ENCODE measurements at regions not wholly inside any gene's neighbourhood (a gene's known extent, or its start where the extent isn't known, plus 50 kb on each side); places are given as distances from the start of the nearest gene placed in this dataset.

DNA sequence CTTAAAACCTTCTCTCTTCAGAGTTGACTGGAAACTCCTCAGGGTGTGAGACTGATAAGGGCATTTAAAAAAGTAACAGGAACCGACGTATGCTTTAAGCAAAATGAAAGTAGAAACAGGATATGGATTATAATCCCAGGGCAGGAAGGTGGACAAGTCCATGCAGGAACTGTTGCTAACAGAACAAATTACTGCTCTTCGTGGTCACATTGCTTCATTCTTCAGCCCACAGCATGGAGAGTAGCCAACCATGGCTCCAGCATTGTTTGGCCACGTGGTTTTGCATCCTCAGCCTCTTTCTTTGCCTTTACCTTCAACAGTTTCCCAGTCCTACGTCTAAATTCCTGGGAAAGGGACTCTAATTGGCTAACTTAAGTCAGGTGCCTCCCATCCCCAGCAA lies 563.1 kb upstream of the ISX start:
- TF ChIP-seq CTCF (conservative IDR thresholded peaks at IDR 0.05) = no peak
- Mint-ChIP-seq H3K9me3 (peaks cover 8% of the 10 kb centered on the region), H3K27me3 (no peaks in the 10 kb centered on the region), H3K4me3 (no peak overlapping the region), H3K4me1 (ENCODE audit: unreplicated experiment) (no peaks in the 10 kb centered on the region), H3K27ac (no peak overlapping the region), H3K36me3 (no peaks in the 10 kb centered on the region)
- DNase-seq (ENCODE audit: extremely low spot score, unreplicated experiment) = no peak

- Mint-ChIP-seq H3K27ac (no peak overlapping the region), H3K4me1 (ENCODE audit: unreplicated experiment) (no peaks in the 10 kb centered on the region)
Measured at GRCh38 chr22:34508797-34509196, 557.2 kb upstream of the ISX start.

DNA sequence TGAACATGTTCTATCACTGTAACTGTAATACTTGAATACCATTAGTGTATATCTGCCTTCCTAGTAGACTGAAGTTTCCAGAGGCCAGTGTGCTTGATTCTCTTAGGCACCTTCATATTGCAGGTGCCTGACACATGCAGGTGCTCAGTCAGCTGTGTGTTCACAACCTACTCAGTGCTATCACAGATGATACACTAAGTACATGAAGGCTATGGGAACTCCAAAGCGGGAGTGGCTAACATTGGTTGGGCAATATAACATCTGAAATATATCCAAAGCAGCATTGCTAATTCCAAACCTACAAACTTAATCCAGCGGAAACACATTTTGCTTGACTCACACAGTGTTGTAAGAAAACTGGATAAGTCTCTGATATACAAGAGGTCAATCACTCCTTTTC lies 539.3 kb upstream of the ISX start:
- no peak for DNase-seq (ENCODE audit: extremely low spot score, unreplicated experiment)
- no peak overlapping the region for H3K4me3 Mint-ChIP-seq
- H3K27ac Mint-ChIP-seq = no peak overlapping the region
- H3K27me3 Mint-ChIP-seq = no peaks in the 10 kb centered on the region
- no peaks in the 10 kb centered on the region for H3K36me3 Mint-ChIP-seq
- no peaks in the 10 kb centered on the region for H3K4me1 Mint-ChIP-seq (ENCODE audit: unreplicated experiment)
- no peaks in the 10 kb centered on the region for H3K9me3 Mint-ChIP-seq
- no peak for TF ChIP-seq CTCF (conservative IDR thresholded peaks at IDR 0.05)

More at GRCh38 chr22:34508797-34509196, 557.2 kb upstream of the ISX start:
- no peak for DNase-seq (ENCODE audit: extremely low spot score, unreplicated experiment)
- TF ChIP-seq CTCF (conservative IDR thresholded peaks at IDR 0.05) = no peak
- H3K36me3 Mint-ChIP-seq = no peaks in the 10 kb centered on the region
- H3K27me3 Mint-ChIP-seq = peaks cover 6% of the 10 kb centered on the region
- H3K9me3 Mint-ChIP-seq = peaks cover 4% of the 10 kb centered on the region
- no peak overlapping the region for H3K4me3 Mint-ChIP-seq

DNA sequence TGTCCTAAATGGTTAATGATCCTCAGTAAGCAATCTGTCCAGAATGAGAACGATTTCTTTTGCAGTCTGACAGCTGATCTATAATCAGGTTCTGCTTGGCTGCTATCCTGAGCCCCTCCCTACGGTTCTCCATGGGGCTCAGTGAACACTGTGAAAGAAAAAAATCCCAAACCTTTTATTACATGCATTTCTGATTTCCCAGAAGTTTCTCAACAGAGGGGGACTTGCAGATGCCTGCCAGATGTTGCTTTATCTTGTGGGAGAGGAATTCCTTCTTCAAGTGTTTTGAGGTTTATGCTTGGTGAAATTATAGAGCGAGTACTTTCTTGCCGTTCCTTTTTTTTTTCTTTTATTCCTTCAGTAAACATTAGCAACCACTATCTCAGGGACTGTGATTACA lies 531.9 kb upstream of the ISX start:
- no peak overlapping the region for H3K4me3 Mint-ChIP-seq
- H3K27me3 Mint-ChIP-seq = peaks cover 5% of the 10 kb centered on the region
- TF ChIP-seq CTCF (conservative IDR thresholded peaks at IDR 0.05) = no peak
- no peak overlapping the region for H3K27ac Mint-ChIP-seq
- H3K9me3 Mint-ChIP-seq = peaks cover 7% of the 10 kb centered on the region
- DNase-seq (ENCODE audit: extremely low spot score, unreplicated experiment) = no peak
- H3K36me3 Mint-ChIP-seq = no peaks in the 10 kb centered on the region
- H3K4me1 Mint-ChIP-seq (ENCODE audit: unreplicated experiment) = peaks cover 11% of the 10 kb centered on the region

- H3K4me1 Mint-ChIP-seq (ENCODE audit: unreplicated experiment) = no peaks in the 10 kb centered on the region
- no peaks in the 10 kb centered on the region for H3K9me3 Mint-ChIP-seq
- H3K36me3 Mint-ChIP-seq = no peaks in the 10 kb centered on the region
- H3K27me3 Mint-ChIP-seq = no peaks in the 10 kb centered on the region
- DNase-seq (ENCODE audit: extremely low spot score, unreplicated experiment) = no peak
- TF ChIP-seq CTCF (conservative IDR thresholded peaks at IDR 0.05) = no peak
- H3K4me3 Mint-ChIP-seq = no peak overlapping the region
- H3K27ac Mint-ChIP-seq = no peak overlapping the region
Measured at GRCh38 chr22:34567367-34567766, 498.6 kb upstream of the ISX start.

DNA sequence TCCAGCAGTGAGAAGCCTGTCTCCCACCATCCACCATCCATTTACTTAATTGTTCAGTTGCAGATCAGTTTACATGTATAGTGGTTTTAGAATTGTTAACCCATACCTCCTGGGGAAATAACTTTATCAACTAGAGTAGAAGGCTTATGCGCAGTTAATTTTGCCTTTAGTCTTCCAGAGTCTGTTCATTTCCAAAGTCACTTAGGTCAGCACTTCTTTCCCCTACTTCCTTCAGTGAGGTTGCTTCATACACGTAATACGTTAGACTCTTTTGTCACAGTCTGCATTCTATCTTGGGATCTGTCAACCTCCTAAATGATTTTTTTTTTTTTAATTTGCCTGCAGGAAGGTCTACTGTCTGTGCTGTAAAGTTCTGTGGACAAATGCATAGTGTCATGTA lies 495.6 kb upstream of the ISX start:
- H3K36me3 Mint-ChIP-seq = no peaks in the 10 kb centered on the region
- no peak for TF ChIP-seq CTCF (conservative IDR thresholded peaks at IDR 0.05)

More for the DNA sequence above, 495.6 kb upstream of the ISX start:
- Mint-ChIP-seq H3K27me3 (no peaks in the 10 kb centered on the region), H3K27ac (no peak overlapping the region), H3K4me1 (ENCODE audit: unreplicated experiment) (no peaks in the 10 kb centered on the region), H3K4me3 (no peak overlapping the region), H3K9me3 (no peaks in the 10 kb centered on the region)
- DNase-seq (ENCODE audit: extremely low spot score, unreplicated experiment) = no peak
